Transverse colon (tissue), 4 donors: ENCODE measurements at regions not wholly inside any gene's neighbourhood (a gene's known extent, or its start where the extent isn't known, plus 50 kb on each side); places are given as distances from the start of the nearest gene placed in this dataset.

Experiments used
- CTCF ChIP-seq, 5 experiments: fragments of 200-600 bp in 3 of 5; fragments of 450-650 bp in 2 of 5; sonication (generic) in 3 of 5; IDR thresholded peaks; 1 replicate in 2 of 5; 2 replicates in 3 of 5; pipeline ENCODE4 v1.5.1; 2016 to 2017; ENCODE audit warnings: antibody characterized with exemption in 5 of 5, inconsistent platforms in 3 of 5, mild to moderate bottlenecking in 2 of 5, moderate library complexity in 1 of 5
- POLR2A ChIP-seq: fragments of 450-650 bp; IDR thresholded peaks from one replicate; pipeline ENCODE4 v1.6.1; 2016; ENCODE audit warnings: antibody characterized with exemption, mild to moderate bottlenecking, moderate library complexity
- POLR2AphosphoS5 ChIP-seq, 3 donors: sonication (generic); formaldehyde crosslinking; IDR thresholded peaks; one replicate each; pipeline ENCODE4 v1.6.1; 2016; ENCODE audit warnings: antibody characterized with exemption in 3 of 3

- TF ChIP-seq CTCF (IDR thresholded peaks at IDR 0.05), result no peak
- TF ChIP-seq POLR2AphosphoS5 (IDR thresholded peaks at IDR 0.05), result no peak
- TF ChIP-seq POLR2A, result no peak
Observed at GRCh38 chr9:86405086-86405491, 50.9 kb upstream of the TUT7 start.
